HG02884 (cell line): ENCODE measurements at regions not wholly inside any gene's neighbourhood (a gene's known extent, or its start where the extent isn't known, plus 50 kb on each side); places are given as distances from the start of the nearest gene placed in this dataset.
A peak's percentile ranks its signal among the peaks of the same experiment; 100 is the strongest.
"Not testable (repeated sequence)": the region's sequence is repeated elsewhere in the genome, so short reads cannot be mapped to it uniquely, and the experiment has no call there.

Source experiments
- ATAC-seq: cut with Tn5 transposase; IDR thresholded peaks from one replicate; pipeline ENCODE4 v1.9.1; 2021; ENCODE audit warnings: mild to moderate bottlenecking, moderate library complexity; ENCODE audit not compliant: unreplicated experiment

- not testable (repeated sequence) for ATAC-seq
Measured at GRCh38 chr2:111492995-111493719, 372.4 kb downstream of the BCL2L11 start.

DNA sequence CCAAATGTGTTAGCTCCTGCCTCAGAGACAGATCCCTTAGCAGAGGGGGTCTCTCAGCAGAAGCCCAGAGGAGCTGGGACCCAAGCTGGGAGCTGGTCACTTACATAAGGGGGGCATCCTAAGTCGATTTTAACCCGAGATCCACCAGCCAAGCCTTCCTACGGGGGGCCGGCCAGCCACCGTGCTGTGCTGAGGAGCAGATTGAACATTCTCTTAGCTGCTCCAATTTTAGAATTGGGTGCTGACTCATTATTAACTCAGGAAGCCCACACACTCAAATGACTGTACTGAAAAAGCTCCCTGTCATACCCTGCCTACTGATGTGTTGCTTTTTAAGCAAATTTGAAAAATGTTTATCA is 373.0 kb downstream of the BCL2L11 start:
- peak; percentile 85 for ATAC-seq

DNA sequence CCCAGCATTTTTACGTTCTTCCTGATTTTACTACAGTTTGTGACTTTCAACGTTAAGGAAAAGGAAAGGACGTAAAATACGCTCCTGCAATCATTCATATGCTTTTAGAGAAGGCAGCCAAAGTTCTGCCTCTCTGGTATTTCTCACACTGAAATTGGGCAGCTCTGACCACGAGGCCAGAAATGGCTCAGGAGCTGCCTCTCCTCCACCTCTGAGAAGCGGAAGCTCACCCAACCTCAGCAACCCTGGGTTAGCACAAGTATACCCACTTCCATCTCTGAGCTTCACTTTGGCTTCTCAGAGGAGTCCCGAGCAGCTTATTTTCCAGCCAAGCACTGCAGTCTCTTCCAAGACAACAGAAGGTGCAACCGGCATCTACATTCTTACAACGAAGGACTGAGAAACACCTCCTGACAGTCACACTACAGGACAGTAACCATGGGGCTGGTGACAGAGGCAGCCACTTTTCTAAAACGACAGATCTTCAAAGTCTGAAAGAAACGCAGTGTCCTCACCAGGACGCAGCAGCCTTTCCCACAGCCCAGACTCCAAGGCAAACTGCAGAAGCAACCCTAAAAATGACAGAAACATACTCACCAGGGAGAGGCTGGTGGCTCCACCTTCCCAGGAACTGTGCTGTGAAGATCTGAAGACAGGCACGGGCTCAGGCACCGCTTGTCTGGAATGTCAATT is 373.7 kb downstream of the BCL2L11 start:
- ATAC-seq: not testable (repeated sequence)

GRCh38 chr2:111494981-111495315 is 374.2 kb downstream of the BCL2L11 start:
- ATAC-seq: not testable (repeated sequence)

DNA sequence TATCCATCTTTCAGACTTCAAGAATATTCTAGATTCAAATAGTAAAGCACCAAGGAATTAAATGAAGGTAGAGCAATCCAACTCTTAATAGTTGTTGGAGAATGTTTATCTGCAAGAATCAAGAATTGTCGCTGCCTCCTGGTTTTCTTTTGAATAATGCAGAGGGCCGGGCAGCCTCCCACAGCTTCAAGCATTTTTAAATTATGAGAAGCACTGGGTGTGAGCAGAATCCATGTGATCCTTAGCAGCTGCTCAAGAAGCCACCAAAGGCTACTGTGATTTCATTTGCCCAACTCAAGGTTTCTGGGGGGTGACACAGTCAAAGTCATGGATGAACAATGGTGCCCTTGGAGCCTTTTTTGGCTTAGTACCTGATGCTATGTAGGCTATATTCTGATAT is 374.9 kb downstream of the BCL2L11 start:
- not testable (repeated sequence) for ATAC-seq

GRCh38 chr2:111496176-111496575 is 375.5 kb downstream of the BCL2L11 start:
- ATAC-seq: not testable (repeated sequence)

DNA sequence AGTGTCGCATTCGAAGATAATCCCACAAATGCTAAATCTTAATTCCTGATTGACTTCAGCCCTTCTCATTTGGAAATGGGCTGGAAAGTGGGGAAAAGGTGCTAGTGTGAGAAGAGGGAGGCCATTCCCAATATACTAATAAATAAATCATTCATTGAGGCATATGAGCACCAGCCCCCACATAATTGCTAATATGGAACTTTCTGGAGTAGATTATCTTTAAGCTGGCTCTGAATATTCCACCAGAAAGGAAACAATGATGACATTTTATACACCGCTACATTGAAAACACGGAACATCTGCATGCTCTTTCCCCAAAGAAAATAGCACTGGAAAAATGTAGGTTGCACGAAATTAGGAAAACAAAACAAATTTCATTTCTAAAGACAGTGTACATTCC is 376.1 kb downstream of the BCL2L11 start:
- not testable (repeated sequence) for ATAC-seq

GRCh38 chr2:111497270-111497669 is 376.6 kb downstream of the BCL2L11 start:
- ATAC-seq: not testable (repeated sequence)

GRCh38 chr2:111500536-111501062 is 379.9 kb downstream of the BCL2L11 start:
- ATAC-seq: not testable (repeated sequence)

GRCh38 chr2:111503844-111504570 is 380.0 kb downstream of the ANAPC1 start:
- ATAC-seq: not testable (repeated sequence)

DNA sequence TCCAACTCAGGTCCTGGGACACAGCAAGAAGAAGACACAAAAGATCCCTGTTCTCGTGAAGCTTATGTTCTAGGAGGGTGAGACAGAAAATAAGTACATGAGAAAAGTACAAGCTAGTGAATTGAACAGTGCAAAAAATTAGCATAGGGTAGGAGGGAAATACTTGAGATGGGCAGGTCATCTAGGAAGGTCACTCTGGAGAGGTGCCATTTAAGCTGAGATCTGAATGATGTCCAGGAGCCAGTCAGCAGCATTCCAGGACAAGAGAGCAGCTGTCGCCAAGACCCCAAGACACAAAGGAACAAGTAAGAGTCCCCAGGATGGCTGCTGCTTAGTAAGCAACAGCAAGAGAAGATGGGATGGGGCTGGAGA is 379.4 kb downstream of the ANAPC1 start:
- ATAC-seq: not testable (repeated sequence)

DNA sequence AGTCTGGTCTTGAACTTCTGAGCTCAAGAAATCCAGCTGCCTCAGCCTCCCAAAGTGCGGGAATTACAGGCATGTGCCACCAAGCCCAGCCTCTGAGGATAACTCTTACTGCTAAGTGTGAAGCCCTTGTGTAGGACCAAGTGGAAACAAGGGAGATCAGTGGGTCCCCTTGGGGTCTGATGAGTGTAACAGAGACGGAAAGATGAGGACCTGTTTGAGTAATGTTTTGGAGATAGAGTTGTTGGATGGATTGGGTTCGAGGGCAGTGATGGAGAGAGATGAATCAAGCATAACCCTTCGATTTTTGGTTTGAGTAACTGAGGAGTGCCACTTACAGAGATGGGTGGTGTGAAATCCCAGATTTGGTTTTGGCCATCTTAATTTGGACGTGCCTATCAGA is 378.7 kb downstream of the ANAPC1 start:
- ATAC-seq: not testable (repeated sequence)

DNA sequence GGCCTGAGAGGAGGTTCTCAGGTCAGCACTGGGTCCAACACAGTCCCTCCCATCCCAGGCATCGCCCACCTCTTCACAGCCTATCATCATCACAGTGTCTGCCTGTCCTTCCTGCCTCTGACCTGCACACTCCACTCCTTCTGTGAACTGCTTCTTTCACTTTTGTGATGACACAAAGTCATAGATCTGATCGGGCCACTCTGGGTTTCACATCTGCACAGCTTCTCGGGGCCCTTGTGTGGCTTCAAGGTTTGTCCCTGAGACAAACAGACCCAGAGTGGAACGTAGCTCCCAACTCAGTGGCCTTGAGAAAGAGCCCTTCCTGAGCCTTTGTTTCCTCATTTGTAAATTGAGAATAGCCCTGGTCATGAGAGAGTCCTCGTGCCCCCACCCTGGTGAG is 377.1 kb downstream of the ANAPC1 start:
- ATAC-seq: peak; percentile 97

- ATAC-seq: not testable (repeated sequence)
Measured at GRCh38 chr2:111509225-111509869, 374.6 kb downstream of the ANAPC1 start.

DNA sequence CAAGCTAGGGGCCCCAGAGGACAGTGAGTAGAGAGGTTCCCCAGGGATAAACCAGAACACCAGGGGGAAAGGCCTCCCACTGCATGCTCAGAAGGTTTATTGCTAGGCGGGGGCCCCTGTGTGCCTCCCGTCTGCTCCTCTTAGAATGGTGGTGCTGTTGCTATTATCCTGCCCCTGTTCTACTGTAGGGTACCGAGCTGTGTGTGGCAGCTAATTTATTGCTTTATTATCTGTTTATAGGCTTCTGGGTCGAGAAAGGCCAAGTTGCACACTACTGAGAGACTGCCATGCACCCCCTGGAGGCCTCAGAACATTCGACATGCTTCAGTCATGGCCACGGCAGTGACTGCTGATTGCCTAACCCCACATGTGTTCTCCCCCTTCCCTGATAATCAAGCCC is 373.6 kb downstream of the ANAPC1 start:
- not testable (repeated sequence) for ATAC-seq

- ATAC-seq: not testable (repeated sequence)
Measured at GRCh38 chr2:111511062-111511461, 372.9 kb downstream of the ANAPC1 start.

DNA sequence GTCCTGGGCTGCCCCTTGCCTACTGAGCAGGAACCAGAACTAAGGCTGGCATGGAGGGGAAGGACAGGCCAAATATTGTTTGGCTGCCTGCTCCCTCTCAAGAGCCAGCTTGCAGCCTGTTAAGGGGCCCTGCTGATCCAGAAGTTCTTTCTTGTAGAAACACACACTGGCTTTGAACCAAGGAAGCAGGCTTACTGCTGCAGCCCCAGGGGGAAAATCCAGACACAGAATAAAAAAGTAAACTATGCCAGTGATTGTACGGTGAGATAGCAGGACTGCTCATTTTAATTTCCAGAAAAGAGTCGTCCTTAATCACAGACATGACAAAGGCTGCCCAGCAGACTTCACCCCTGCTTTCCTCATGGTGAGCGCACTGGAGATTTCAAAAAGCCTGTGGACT is 371.6 kb downstream of the ANAPC1 start:
- ATAC-seq: not testable (repeated sequence)

- ATAC-seq: not testable (repeated sequence)
Measured at GRCh38 chr2:111514138-111514537, 369.9 kb downstream of the ANAPC1 start.

DNA sequence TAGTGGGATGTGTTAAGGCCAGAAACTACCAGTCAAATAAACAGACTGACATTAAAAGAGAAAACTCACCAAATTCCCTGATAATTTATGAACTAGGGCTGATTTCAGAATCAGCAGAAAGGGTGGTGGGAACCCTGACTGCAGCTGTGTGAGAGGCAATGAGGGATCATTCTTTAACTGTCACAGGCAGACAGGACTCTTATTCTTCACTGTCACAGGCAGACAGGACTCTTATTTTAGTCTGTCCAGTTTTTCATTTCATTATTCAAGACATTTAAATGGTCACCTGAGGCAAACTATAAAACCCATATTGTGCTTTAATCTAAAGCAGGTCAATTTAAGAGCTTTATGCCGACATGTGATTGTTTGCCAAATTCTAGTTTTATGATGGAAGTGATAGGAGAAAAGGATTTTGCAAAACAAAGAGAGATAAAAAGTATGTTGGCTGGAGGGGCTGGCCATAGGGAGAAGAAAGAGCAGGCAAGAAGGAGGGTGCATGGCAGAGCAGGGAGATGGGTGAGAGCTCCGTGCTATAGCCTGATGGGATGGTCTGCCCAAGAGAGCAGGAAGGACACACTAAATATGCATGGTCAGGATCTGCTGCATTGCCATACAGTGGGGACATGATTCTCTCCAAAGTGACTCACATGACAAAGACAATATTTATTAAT is 366.8 kb downstream of the ANAPC1 start:
- ATAC-seq: not testable (repeated sequence)

DNA sequence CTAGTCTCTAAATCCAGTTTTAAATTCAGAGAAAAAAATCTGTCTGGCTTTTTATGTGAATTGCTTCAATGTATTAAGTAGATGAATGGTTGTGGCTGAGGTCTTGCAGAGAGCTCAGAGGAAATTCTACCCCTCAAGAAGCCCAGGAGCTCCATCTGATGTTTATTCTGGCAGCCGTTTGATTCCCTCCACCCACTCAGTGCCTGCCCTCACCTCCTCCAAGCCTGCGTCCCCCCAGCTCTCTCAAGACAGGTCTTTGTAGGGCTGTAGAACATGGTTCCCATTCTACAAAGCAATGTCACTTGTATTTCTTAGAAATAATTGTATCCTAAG is 366.3 kb downstream of the ANAPC1 start:
- ATAC-seq: not testable (repeated sequence)

DNA sequence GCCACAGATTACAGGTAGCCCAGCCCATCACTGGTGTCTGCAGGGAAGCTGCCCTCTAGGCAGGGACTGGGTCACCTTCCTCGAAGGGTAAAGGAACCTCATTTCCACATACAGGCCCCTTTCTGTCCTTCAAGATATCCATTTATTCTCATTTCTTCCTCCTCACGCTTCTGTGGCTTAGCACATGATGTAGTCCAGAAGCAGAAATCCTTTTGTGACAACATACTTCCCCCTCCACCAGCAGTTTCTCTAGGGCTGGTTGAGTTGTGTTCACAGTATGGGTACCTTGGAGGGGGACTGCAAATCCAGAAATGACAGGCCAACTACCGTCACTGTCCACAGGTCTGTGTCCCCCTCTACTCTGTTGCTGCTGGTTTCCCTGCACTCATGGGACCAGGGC is 364.9 kb downstream of the ANAPC1 start:
- ATAC-seq: no peak
